Osteocyte (in vitro differentiated cells): ENCODE measurements at regions not wholly inside any gene's neighbourhood (a gene's known extent, or its start where the extent isn't known, plus 50 kb on each side); places are given as distances from the start of the nearest gene placed in this dataset.

Experiments
- DNase-seq: peaks from one replicate; pipeline ENCODE4 v3.0.0; 2021; ENCODE audit warnings: mixed read lengths; ENCODE audit not compliant: unreplicated experiment; ENCODE audit errors: extremely low spot score
- H3K27ac Mint-ChIP-seq: one replicate; pipeline ENCODE4 v1.8.0; 2021; ENCODE audit warnings: mild to moderate bottlenecking, mixed read lengths; ENCODE audit not compliant: unreplicated experiment
- H3K27me3 Mint-ChIP-seq: one replicate; pipeline ENCODE4 v1.8.0; 2021; ENCODE audit warnings: mixed read lengths; ENCODE audit not compliant: unreplicated experiment
- H3K36me3 Mint-ChIP-seq: one replicate; pipeline ENCODE4 v1.8.0; 2021; ENCODE audit warnings: mixed read lengths; ENCODE audit not compliant: unreplicated experiment
- H3K4me1 Mint-ChIP-seq: one replicate; pipeline ENCODE4 v1.8.0; 2021; ENCODE audit warnings: mixed read lengths; ENCODE audit not compliant: unreplicated experiment
- H3K4me3 Mint-ChIP-seq: one replicate; pipeline ENCODE4 v1.8.0; 2021; ENCODE audit warnings: mild to moderate bottlenecking, moderate library complexity, mixed read lengths; ENCODE audit not compliant: unreplicated experiment
- H3K9me3 Mint-ChIP-seq: one replicate; pipeline ENCODE4 v1.8.0; 2021; ENCODE audit warnings: mixed read lengths; ENCODE audit not compliant: unreplicated experiment
- TF ChIP-seq, protein P1 (sequence below): fragments of 200-600 bp; sonication (generic); IDR thresholded peaks from 2 replicates; pipeline ENCODE4 v1.5.0; 2021; ENCODE audit warnings: antibody characterized with exemption, mild to moderate bottlenecking, moderate library complexity

DNA sequence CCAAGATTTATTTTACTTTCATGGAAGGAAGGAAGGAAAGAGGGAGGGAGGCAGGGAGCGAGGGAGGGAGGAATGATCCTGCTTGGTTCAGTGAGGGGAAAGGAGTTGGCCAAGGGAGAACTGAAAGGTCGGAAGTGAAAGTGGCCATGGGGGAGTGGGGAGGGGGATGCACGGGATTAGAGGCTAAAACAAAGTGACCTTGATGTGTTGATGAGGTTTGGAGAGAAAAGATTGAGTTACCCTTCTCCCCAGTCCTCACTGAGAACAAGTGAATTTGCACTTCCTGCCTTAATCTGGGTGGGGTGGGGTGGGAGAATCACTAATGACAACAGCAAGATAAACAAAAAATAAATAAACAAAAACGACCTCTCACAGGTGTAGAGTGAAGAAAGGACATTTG lies 212.0 kb upstream of the TLE3 start:
- H3K4me3 Mint-ChIP-seq = no peak overlapping the region
- no peaks in the 10 kb centered on the region for H3K36me3 Mint-ChIP-seq
- H3K27me3 Mint-ChIP-seq = peaks cover 38% of the 10 kb centered on the region
- no peaks in the 10 kb centered on the region for H3K4me1 Mint-ChIP-seq
- no peaks in the 10 kb centered on the region for H3K9me3 Mint-ChIP-seq
- H3K27ac Mint-ChIP-seq = no peak overlapping the region
- TF ChIP-seq, protein P1, sequence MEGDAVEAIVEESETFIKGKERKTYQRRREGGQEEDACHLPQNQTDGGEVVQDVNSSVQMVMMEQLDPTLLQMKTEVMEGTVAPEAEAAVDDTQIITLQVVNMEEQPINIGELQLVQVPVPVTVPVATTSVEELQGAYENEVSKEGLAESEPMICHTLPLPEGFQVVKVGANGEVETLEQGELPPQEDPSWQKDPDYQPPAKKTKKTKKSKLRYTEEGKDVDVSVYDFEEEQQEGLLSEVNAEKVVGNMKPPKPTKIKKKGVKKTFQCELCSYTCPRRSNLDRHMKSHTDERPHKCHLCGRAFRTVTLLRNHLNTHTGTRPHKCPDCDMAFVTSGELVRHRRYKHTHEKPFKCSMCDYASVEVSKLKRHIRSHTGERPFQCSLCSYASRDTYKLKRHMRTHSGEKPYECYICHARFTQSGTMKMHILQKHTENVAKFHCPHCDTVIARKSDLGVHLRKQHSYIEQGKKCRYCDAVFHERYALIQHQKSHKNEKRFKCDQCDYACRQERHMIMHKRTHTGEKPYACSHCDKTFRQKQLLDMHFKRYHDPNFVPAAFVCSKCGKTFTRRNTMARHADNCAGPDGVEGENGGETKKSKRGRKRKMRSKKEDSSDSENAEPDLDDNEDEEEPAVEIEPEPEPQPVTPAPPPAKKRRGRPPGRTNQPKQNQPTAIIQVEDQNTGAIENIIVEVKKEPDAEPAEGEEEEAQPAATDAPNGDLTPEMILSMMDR = no peak
- no peak for DNase-seq

DNA sequence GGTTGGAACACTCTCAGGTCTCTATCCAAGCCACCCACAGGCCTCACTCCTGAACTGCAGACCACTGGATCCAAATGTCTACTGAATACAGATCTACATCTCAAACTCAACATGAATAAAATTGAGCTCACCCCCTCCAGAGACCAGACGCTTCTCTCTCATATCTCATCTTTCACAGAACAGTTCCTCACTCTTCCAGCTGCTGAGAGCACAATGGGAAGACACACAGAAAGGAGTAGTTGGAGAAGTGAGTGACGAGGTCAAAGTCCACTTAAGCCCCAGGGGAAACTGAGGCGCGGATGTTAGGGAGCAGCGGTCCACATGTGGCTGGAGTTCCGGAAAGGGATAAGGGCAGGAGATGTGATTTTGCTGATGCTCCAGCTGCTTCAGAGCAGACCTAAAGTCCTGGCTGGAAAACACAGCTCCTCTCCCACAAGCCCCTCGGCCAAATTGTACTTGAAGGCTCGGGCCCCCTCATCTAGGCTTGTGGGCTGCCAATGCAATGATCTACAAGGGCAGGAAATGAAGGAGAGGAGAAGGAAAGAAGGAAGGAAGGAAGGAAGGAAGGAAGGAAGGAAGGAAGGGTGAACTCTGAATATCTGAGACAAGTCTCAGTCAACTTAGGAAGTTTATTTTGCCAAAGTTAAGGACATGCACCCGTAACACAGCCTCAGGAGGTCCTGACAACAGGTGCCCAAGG lies 211.2 kb upstream of the TLE3 start:
- Mint-ChIP-seq H3K4me3 (no peak overlapping the region), H3K36me3 (no peaks in the 10 kb centered on the region), H3K27ac (no peak overlapping the region), H3K9me3 (no peaks in the 10 kb centered on the region), H3K4me1 (no peaks in the 10 kb centered on the region), H3K27me3 (peaks cover 38% of the 10 kb centered on the region)
- TF ChIP-seq, protein P1 = no peak
- no peak for DNase-seq

DNA sequence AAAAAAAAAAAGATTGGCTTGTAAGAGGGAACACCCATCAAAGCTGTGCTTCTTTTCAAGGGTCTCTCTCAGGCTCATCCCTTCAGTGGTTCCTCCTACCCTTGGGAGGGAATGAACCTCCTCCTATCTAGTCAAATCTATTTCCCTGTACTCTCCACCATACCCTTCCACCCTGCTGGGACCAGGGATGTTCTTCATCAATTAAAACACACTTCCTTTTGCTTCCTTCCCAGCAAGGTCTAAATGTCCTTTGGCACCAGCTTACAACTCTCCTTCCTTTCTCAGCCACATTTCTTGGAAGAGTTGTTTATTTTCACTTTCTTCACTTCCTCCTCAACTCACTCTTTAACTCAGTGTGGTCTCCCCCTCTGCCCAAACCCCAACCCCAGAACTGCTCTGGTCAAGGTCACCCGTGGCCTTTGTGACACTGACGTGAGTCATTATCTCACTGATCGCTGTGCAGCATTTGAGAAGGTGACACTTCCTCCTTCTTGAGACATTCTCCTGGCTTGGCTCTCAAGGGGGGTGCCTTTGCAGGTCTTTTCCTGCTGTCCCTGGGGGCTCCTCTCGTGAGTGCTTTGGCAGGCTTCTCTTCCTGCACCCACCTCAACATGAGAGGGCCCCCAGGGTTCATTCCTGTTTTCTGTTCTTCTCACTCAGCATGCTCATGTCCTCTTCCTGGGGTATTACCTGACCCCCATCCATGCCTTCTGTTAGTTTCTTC lies 210.5 kb upstream of the TLE3 start:
- Mint-ChIP-seq H3K27me3 (peaks cover 38% of the 10 kb centered on the region), H3K9me3 (no peaks in the 10 kb centered on the region), H3K4me3 (no peak overlapping the region), H3K27ac (no peak overlapping the region), H3K36me3 (no peaks in the 10 kb centered on the region), H3K4me1 (no peaks in the 10 kb centered on the region)
- TF ChIP-seq, protein P1 = no peak
- no peak for DNase-seq

DNA sequence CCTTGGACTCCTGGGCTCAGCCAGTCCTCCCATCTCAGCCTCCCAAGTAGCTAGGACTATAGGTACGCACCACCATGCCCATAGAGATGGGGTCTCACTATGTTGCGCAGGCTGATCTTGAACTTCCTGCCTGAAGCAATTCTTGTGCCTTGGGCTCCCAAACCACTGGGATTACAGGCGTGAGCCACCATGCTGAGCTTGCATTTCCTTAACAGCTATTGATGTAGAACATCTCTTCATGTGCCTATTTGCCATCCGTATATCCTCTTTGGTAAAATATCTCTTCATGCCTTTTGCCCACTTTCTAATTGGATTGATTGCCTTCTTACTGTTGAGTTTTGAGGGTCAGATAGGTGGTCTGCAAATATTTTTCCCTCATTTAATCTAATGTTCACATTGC lies 208.9 kb upstream of the TLE3 start:
- Mint-ChIP-seq H3K27ac (no peak overlapping the region), H3K9me3 (no peaks in the 10 kb centered on the region), H3K4me1 (no peaks in the 10 kb centered on the region), H3K36me3 (no peaks in the 10 kb centered on the region), H3K4me3 (no peak overlapping the region), H3K27me3 (peaks cover 38% of the 10 kb centered on the region)
- TF ChIP-seq, protein P1 = no peak
- DNase-seq = no peak

DNA sequence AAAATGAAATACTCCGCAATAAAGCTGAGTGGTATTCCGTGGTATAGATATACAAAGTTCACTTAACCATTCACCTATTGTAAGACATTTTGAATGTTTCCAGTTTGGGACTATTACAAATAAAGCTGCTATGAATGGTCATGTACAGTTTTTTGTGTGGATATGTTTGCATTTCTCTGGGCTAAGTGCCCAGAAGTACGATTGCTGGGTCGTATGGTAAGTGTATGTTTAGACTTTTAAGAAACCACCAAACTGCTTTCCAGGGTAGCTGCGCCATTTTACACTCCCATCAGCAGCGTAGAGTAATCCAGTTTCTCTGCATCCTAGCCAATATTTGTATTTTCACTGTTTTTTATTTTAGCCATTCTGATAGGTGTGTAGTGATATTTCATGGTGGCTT lies 208.4 kb upstream of the TLE3 start:
- no peaks in the 10 kb centered on the region for H3K9me3 Mint-ChIP-seq
- DNase-seq = no peak
- TF ChIP-seq, protein P1 = no peak
- no peaks in the 10 kb centered on the region for H3K36me3 Mint-ChIP-seq
- H3K27me3 Mint-ChIP-seq = peaks cover 39% of the 10 kb centered on the region
- H3K4me3 Mint-ChIP-seq = no peak overlapping the region
- H3K27ac Mint-ChIP-seq = no peak overlapping the region
- H3K4me1 Mint-ChIP-seq = no peaks in the 10 kb centered on the region
